Omental fat pad (tissue), 3 donors: ENCODE measurements at regions not wholly inside any gene's neighbourhood (a gene's known extent, or its start where the extent isn't known, plus 50 kb on each side); places are given as distances from the start of the nearest gene placed in this dataset.

Experiments used
- ATAC-seq: fragments of 150-250 bp; one replicate; pipeline ENCODE4 v1.9.1; 2016; ENCODE audit warnings: mild to moderate bottlenecking, moderate library complexity; ENCODE audit not compliant: low FRiP score
- DNase-seq: peaks from one replicate; pipeline ENCODE4 v3.0.0-alpha.2; 2019; ENCODE audit warnings: low spot score
- TF ChIP-seq, protein P1 (sequence below), 3 donors: fragments of 450-650 bp; IDR thresholded peaks; one replicate each; pipeline ENCODE4 v1.5.1; 2016 to 2017; ENCODE audit warnings: antibody characterized with exemption in 3 of 3, mild to moderate bottlenecking in 3 of 3, moderate library complexity in 2 of 3

DNA sequence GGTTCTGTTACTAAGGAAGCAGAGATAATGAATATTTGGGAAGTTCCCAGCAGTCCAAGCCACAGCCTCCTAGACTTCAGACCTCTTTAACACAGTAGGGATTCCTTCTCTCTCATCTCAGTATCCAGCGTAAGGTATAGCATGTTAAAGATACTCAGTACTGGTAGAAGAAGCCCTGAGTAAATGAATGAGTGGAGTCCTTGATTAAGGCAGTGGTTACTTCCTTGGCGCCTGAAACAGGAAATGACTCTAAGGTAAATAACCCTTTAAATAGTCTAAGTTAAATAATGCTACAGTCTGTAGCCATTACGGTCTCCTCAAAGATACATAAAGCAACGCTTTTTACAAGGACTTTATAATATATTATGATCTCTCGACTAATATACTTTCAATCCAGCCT is 650.8 kb upstream of the MIR17HG start:
- DNase-seq (no peak), ATAC-seq (no peak)
- TF ChIP-seq, protein P1, sequence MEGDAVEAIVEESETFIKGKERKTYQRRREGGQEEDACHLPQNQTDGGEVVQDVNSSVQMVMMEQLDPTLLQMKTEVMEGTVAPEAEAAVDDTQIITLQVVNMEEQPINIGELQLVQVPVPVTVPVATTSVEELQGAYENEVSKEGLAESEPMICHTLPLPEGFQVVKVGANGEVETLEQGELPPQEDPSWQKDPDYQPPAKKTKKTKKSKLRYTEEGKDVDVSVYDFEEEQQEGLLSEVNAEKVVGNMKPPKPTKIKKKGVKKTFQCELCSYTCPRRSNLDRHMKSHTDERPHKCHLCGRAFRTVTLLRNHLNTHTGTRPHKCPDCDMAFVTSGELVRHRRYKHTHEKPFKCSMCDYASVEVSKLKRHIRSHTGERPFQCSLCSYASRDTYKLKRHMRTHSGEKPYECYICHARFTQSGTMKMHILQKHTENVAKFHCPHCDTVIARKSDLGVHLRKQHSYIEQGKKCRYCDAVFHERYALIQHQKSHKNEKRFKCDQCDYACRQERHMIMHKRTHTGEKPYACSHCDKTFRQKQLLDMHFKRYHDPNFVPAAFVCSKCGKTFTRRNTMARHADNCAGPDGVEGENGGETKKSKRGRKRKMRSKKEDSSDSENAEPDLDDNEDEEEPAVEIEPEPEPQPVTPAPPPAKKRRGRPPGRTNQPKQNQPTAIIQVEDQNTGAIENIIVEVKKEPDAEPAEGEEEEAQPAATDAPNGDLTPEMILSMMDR (IDR thresholded peaks at IDR 0.05), result no peak

DNA sequence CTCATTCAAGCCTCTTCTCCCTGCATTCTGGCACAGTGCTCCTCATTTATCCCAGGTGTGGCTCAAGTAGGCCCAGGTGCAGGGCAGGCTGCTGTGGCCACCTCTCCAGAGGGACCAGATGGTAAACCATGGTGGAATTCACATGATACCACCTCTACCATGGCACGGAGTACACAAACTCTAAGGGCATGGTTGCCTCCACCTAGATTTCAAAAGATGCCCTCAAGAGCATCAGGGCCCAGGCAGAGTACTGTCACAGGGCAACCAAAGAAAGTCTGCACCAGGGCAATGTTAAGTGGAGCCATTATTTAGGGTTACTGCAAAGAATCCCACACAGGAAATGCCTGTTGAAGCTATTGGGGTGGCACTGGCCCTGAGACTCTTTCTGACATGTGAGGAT is 647.1 kb upstream of the MIR17HG start:
- no peak for ATAC-seq
- no peak for DNase-seq
- TF ChIP-seq, protein P1 (IDR thresholded peaks at IDR 0.05), result no peak

DNA sequence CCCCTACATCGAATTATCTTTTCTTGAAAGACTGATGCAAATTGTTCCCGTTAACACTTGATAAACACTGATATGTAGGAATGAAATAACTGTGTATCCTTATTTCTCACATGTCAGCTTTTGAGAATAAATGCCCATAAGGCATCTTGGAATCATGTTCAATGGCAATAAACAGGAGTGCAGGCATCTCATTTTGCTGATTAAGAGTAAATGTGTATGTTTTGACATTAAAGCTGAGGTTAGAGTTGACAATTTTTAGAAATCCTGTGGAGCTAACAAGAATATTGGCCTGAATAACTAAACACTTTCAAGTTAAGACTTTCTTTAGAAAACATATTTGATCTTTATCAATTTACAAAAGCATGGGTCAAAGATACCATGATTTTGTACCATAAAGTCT is 646.2 kb upstream of the MIR17HG start:
- TF ChIP-seq, protein P1 (IDR thresholded peaks at IDR 0.05), result no peak
- ATAC-seq (no peak), DNase-seq (no peak)

DNA sequence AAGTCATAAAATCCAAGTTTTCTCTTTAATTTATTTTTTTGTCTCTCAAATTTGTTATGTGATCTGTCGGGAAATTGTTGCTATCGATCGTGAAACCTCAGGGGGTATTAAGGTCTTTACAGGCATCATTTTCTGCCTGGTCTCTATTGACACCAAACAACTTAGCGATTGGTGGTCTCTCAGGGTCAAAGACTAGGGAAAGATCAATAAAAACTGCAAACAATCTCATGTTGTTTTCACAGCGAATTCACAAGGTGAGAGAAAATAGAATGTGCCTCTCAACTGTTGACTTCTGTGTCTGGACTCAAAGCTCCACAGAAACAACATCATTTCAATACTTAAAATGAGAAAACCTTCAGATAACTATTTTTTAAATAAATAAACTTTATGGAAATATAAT is 645.4 kb upstream of the MIR17HG start:
- TF ChIP-seq, protein P1 (IDR thresholded peaks at IDR 0.05), result no peak

DNA sequence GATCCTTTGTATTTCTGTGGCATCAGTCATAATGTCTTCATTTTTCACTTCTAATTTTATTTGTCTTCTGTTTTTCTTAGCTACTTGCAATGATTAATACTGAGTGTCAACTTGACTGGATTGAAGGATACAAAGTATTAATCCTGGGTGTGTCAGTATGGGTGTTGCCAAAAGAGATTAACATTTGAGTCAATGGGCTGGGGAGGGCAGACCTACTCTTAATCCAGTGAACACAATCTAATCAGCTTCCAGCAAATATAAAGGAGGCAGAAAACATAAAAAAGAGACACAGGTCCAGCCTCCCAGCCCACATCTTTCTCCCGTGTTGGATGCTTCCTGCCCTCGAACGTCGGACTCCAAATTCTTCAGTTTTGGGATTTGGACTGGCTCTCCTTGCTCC is 640.9 kb upstream of the MIR17HG start:
- TF ChIP-seq, protein P1 (IDR thresholded peaks at IDR 0.05), result no peak
- DNase-seq, result no peak
- ATAC-seq, result no peak

More for the DNA sequence above, 645.4 kb upstream of the MIR17HG start:
- ATAC-seq (no peak), DNase-seq (no peak)

DNA sequence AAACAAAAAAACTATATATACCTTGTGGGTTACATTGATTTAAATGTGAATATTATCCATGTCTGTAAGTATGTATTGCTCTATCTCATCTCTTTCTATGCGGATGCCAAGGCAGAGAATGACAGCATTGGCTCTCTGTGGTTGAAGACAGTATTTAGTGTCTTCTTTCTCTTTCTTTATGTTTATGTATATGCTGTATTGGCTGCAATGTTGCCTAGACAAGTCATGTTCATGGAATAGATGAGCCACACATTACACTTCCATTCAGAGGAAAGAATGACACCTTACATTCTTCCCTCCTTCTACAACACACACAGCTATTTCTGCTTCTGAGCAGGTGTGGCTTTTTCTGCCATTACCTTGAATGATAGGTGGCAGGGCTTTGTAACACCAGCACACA is 639.4 kb upstream of the MIR17HG start:
- TF ChIP-seq, protein P1 (IDR thresholded peaks at IDR 0.05), result no peak
- DNase-seq (no peak), ATAC-seq (no peak)

DNA sequence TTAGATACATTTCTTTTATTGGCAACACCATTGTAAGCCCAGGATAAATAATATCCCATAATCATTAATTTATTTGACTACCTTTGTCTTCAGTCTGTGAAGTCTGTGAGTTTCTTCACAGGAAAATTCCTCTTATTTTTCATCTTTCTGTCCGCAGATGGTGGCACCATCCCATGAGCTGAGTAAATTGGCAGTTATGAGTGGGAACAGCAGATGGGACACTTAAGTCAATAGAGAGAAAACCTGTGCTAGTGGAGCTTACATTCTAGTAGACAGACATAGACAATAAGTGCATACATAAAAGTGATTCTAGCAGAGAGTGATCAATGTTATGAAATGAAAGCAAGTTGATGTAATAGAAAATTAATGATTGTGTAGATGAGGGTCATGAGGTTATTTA is 638.2 kb upstream of the MIR17HG start:
- no peak for ATAC-seq

More for the DNA sequence above, 638.2 kb upstream of the MIR17HG start:
- TF ChIP-seq, protein P1 (IDR thresholded peaks at IDR 0.05), result no peak
- DNase-seq, result no peak
